ENCODE measurements at regions not wholly inside any gene's neighbourhood (a gene's known extent, or its start where the extent isn't known, plus 50 kb on each side); places are given as distances from the start of the nearest gene placed in this dataset.

GRCh38 chr9:107896544-107896943 is 407.0 kb upstream of the KLF4 start:
- TF ChIP-seq CTCF (IDR thresholded peaks at IDR 0.05), result no peak

GRCh38 chr9:107895501-107896001 is 406.0 kb upstream of the KLF4 start:
- TF ChIP-seq CTCF (IDR thresholded peaks at IDR 0.05), result no peak

DNA sequence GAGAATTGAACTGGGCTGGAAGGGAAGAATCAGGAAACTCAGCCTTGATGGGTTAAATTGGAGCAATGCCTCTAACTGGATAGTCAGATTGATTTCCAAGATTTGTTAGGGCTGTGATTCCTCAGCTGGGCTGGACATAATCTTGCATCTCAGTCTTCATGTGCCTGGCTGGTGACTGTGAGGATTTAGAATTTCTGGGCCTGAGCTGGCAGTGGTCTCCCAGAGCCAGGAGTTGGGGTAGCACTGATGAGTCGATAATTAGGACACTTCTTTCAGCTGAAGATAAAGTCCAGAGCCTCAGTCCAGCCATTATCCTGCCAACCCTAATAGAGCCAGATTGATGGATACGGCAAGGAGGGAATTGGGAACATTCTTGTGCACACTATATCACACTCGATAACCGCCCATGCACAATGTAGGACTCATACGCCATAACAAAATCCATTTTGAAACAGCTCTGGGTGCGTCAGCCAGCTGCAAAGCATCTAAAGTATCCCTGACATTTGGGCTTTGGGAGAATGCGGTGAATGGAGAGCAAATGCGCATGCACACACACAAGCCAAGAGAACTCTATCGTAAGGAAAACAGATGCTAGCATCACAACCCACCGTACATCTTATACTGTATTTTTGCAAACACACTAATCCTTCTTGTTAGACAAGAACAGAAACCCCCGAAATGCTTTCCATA is 405.1 kb upstream of the KLF4 start:
- no peak for TF ChIP-seq CTCF (IDR thresholded peaks at IDR 0.05)

DNA sequence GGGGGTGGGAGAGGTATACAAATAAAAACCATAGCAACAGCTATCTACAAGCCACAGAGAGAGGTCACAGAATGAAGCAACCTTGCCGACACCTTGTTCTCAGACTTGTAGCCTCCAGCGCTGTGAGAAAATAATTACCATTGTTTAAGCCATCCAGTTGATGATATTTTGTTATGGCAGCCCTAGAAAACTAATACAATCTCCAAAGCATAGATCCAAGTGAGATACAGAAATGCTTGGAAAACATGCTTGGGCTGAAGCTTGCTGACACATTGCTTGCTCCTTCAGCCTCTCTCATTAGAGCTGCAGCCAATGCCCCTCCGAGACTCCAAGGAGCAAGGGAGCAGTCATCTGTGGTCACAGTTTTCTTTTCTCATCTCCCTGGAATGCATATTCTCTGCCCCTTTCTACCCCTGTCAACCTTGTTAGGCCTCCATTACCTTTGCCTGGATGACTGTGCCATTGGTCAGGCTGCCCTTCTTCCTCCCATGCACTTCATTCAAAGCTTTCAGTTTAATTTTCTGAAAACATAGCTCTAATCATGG is 401.4 kb upstream of the KLF4 start:
- no peak for TF ChIP-seq CTCF (IDR thresholded peaks at IDR 0.05)

- TF ChIP-seq CTCF (IDR thresholded peaks at IDR 0.05), result no peak
Observed at GRCh38 chr9:107888773-107889227, 399.2 kb upstream of the KLF4 start.

DNA sequence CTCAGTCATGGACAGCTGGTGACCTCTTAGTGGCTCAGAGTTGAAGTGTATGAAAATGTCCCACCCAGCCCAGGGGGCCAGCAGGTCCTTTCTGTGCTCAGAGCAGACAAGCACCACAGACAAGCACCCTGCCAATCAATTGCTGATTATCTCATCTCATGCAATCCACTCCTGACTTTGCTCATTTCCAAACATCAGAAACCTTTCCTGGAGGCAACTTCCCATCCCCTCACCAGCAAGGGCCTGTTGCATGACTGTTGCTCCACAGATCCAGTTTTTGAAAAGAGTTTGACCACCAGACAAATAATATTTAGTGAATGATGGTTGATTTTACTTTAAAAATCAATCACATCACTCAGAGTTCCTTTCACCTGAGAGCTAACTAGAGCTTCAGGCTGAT is 397.3 kb upstream of the KLF4 start:
- no peak for TF ChIP-seq CTCF (IDR thresholded peaks at IDR 0.05)

DNA sequence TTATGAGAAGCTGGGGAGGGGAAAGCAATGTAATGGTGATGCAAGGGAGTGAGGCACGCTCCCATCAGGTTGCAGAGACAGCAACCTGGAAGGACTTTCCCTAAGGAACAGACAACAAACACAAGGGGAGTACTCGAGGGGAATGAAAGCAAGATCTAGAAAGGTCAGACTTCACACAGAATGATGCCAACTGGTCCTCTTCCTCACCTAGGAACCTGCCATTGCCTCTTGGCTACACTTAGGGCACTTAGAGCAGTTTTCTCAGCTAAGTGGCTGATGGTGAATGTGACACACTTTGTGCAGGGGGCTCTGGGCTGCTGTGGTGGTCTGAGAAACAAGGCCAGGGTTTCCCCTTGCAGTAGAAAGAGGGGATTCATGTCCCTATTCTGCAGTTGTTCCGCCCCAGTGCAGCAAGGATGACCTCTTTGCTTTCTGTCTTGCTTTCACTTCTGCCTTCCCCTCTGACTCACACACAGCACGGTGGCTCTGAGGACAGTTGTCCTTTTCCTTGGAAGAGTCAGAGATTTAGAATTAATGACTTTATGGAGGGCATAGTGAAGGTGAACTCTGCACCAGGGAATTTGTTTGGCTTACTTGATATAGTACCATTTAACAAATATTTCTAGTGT is 394.0 kb upstream of the KLF4 start:
- no peak for TF ChIP-seq CTCF (IDR thresholded peaks at IDR 0.05)

Data from LNCAP (cell line).